Peyer's patch (tissue), 4 donors: ENCODE measurements at regions not wholly inside any gene's neighbourhood (a gene's known extent, or its start where the extent isn't known, plus 50 kb on each side); places are given as distances from the start of the nearest gene placed in this dataset.

Experiments
- CTCF ChIP-seq, 6 experiments: fragments of 450-650 bp in 4 of 6; fragments of 200-600 bp in 2 of 6; sonication (generic) in 1 of 6; IDR thresholded peaks; one replicate each; pipeline ENCODE4 v1.5.1; 2017 to 2019; ENCODE audit warnings: antibody characterized with exemption in 6 of 6, mild to moderate bottlenecking in 3 of 6, moderate library complexity in 1 of 6
- POLR2A ChIP-seq, 2 donors: fragments of 450-650 bp; IDR thresholded peaks; one replicate each; pipeline ENCODE4 v1.5.1; 2017; ENCODE audit warnings: antibody characterized with exemption in 2 of 2, mild to moderate bottlenecking in 2 of 2, moderate library complexity in 2 of 2

- TF ChIP-seq CTCF (IDR thresholded peaks at IDR 0.05) (no peak), POLR2A (IDR thresholded peaks at IDR 0.05) (no peak)
These were observed 68.2 kb upstream of the CXCR4 start for GRCh38 chr2:136185981-136186776.
